ENCODE measurements at regions not wholly inside any gene's neighbourhood (a gene's known extent, or its start where the extent isn't known, plus 50 kb on each side); places are given as distances from the start of the nearest gene placed in this dataset.

DNA sequence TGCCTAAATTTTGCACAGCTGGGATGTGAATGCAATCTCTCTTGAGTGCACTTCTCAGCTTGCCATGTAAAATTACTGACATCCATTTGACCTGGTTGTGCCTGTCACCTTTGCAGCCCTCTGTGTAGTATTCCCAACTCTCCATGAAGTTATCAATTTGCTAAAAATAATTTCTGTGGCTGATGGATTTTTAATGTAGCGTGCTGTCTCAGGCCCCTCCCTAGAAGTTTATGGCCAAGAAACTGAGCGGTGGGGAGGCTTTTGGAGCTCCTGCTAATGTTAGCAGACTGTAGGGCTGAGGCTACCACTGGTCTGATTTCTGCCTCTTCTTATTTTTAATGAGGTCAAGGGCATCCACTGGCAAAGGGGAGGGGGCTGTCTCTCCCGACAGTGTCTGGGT lies 577.0 kb upstream of the DPP6 start:
- no peak for DNase-seq

DNA sequence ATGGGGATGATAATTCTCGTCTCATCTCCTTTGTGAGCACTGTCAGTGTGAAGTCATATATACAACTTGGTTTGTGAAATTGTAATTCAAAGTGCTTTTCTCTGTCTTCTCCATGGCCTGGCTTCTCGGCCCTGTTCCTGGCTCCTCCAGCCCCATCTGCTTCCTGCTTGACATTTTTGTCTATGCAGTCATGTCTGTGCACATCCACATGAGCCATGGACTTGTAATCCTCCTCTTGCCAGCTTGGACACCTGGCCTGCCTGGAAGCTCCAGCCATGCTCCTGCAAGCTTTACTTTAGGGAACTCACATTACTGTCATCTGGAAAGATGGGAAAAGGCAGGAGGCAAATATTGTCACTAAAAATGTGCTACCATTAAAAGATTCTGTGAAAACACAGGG lies 576.0 kb upstream of the DPP6 start:
- DNase-seq: no peak

DNA sequence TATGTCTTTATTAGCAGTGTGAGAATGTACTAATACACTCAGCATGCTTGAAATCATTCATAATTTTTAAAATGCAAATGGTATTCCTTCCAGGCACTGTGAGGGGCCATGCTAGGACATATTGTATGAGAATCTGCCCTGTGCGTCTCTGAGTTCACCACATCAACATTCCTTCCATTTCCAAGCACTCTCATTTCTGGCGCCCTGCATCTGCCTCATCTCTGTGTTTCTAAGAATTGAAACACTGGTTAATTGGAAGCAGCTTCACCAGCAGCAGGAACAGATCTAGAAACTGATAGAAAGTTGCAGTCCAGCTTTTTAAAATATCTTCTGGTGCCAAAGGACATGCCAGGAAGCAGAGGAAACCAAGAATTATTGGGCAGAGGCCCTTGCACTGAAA lies 555.9 kb upstream of the DPP6 start:
- DNase-seq: no peak

DNA sequence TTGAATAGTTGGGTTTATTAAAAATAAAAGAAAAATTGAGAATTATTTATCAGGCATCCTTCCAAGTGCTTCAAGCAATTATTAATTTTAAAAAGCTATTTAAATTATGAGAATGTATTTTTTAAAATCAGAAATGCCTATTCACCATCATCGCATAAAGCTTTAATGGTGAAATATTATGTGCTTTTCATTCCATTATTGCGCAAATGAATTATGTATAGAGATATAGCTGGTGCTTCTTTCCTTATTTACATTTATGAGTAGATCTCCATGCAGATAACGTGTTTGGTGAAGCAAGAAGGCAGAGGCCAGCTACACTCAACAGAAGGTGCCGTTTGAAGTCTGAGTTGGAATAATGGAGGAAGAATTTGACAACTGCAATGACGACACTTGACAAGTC lies 549.1 kb upstream of the DPP6 start:
- no peak for DNase-seq

DNA sequence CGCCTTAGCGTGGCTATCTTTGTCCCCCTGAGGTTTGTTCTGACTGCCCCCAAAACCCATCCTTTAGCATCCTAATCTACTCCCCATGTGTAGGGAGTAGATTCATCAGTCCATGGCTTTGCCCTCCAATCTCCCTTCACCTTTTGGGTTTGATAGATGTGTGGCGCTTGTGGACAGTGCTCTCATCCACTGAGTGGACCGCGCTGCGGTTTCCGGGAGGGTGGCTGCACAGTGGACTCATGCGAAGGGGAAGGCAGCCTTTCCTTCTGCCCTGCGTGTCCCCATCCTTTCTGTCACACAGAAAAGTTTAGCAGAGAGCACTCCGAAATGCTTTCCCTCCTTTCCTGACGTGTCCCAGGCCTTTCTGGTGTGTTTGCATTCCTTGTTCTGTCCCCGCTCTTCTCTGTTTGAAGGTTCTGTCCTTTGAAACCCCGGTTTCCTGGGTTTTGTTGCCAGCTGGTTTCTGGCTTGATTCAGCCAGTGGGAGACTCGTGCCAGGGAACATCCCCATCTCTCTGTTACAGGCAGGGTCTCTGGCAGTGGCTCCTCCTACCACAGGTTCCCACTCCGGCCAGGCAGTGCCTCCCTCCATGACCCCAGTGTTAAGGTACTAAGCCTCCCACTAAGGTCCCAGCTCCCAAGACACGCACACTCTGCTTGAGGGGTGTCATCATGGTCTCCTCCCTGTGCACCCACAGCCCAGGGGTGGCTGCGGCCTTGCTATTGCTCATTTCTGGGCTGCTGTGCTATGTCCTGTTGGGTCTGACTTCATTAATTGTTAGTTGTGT lies 547.7 kb upstream of the DPP6 start:
- DNase-seq: no peak

DNA sequence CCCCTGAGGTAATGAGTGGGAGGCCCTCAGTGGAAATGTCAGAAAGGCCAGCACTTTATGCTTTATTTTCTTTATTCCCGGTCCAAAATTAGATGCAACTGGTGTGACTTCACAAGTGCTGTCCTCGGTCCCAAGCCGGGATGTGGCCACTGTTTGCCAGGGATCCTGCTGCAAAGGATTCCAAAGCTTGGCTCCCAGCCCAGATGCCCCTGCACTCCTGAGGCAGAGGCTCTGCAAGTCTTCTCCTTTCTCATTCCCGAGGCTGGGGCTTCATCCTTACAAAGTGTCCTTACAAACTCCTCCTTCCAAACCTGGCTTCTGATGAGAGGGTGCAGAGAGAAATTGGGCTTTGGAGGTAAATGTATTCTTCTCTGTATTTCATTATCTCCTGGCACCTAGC lies 544.3 kb upstream of the DPP6 start:
- no peak for DNase-seq

DNA sequence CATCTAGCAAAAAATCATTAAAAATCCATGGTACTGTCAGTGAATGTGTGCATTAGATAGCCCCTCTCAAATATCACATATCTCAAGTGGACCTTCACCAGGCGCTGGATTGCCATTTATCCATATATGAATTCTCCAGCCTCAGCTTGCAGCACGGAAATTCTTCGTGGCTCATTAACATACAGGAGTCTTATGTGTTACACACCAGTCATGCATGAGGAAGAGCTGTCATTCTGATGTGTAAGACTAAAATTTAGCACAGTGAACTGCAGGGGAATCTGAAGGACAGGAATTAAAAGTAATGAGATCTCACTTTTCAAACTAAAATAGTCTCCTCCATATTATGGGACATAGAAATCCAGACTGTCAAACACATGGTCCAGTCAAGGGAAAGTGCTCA lies 542.4 kb upstream of the DPP6 start:
- DNase-seq: no peak

DNA sequence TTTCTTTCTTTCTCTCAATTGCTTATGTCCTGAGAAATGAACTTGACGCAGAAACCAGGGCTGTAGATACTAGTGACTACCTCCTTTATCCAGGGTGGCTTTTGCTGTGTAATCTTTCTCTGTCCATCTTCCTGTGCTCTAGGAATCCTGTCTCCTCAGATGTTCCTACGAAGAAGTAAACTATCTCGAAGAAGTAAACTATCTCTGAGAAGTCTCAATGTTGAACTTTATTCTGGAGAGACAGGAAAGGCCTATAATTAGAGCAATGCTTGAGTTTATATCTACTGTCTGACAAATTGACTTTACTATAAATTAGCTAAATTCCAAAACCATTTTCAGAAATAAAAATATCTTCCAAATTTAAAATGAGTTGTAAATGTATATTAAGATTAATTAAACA lies 541.5 kb upstream of the DPP6 start:
- no peak for DNase-seq

DNA sequence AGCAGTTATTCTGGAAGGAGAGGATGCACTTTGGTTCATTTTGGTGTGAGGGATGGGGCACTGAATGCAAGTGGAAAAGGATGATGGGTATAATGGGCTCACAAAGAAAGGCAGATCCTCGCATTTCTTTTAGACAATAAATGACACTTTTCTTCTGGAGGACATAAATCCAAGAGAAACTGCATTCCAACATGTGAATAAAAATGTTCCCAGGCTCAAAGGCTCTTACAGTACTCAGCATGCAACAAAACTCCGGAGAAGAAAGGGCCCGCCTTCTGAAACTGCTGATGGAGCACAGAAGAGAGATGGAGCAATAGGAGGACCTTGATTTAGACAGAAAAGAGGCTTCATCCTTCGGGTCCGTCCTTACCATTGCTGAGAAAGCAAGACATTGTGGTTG lies 538.2 kb upstream of the DPP6 start:
- DNase-seq: no peak

DNA sequence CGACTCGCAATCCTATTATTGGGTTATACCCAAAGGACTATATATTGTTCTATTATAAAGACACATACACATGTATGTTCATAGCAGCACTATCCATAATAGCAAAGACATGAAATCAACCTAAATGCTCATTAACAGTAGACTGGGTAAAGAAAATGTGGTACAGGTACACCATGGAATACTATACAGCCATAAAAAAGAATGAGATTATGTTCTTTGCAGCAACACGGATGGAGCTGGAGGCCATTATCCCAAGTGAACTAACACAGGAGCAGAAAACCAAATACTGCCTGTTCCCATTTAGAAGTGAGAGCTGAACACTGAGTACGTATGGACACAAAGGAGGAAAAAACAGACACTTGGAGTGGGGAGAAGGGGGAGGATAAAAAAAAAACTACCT lies 536.8 kb upstream of the DPP6 start:
- DNase-seq: no peak

DNA sequence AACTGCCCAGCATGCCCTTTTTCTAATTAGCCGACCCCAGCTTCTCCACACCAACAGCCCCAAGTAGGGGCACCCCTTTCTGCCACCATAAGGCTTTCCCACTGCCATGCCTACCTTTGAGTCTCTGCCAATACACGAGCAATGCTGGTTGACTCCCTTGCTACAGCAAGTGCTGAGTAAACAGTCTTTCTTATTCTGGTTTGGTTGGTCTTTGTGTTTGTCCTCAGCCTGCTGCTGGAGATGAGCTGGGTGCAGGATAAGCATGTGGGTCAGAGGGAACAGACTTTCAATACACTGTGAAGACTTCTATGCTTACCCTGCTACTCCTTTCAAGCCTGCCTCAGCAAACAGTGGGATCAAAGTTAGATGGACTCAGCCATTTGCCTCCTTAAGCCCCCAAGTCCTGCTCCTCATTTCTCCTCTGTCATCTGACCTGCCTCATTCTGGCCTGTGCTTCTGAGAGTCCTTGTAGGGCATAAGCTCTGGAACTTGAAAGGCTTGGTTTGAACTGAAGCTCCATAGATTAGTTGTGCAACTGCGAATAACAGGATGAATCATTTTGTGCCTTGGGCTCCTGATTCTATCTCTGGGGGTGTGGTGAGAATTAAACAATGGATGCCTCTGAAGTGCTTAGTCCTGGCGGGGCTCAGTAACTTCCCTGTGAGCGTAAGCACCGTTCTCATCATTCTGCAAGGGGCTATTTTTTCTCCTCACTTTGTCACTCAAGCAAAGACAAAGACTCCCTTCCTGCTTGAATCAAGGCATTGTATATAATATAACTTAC lies 533.8 kb upstream of the DPP6 start:
- no peak for DNase-seq

DNA sequence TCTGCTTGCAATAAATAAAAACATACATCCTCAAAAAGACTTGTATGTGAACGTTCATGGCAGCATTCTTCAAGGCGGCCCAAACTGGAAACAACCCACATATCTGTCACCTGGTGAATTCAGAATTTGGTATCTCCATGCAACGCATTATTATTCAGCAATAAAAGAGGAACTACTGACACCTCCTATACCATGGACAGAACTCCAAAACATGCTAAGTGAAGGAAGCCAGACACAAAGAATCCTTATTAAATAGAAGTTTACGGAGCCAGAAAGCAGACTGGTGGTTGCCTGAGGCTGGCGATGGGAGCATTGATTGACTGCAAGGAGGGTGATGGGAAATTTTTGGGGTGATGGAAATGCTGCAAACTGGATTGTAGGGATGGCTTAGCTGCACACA lies 530.8 kb upstream of the DPP6 start:
- no peak for DNase-seq

DNA sequence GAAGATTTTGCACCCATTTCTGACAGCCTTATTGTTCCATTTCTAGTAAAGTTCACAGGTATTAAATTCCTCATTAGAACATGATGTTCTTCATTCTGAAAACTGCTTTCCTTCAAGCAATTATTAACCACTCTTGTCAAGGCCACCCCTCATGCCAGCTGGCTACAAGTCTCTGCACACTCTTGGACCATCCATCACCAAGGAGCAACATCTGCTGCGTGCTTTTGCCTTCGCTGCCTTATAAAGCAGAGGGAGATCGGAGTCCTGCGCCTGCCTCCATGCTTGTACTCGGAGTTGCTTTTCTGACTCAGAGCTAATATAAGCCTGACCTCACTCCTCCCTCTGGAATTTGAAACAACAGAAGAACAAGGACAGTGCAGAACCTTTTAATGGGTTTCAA lies 529.9 kb upstream of the DPP6 start:
- DNase-seq: no peak

DNA sequence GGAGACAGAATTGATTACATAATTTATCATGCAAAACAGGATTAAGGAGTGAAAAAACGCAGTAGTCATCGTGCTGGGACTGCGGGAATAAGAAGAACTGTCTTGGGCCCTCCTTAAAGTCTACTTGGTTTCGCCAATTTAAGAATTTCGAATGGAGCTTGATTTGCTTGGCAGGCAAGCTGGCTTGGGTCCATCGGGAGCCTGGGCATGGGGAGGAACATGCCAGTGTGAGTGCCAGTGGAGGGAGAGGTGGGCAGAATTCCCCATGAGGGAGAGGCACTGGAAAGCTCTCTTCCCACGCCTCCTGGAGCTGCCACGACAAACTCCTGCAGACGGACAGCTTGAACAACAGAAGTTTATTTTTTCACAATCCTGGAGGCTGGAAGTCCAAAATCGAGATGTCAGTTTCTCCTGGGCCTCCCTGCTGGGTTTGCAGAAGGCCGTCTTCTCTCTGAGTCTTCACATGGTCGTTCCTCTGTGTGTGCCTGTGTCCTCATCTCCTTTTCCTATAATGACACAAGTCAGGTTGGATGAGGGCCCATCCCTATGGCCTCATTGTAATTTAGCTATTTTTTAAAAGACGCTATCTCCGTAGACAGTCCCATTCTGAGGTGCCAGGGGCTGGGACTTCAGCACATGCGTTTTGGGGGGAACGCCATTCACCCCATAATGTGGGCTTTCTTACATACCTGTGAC lies 528.7 kb upstream of the DPP6 start:
- no peak for DNase-seq

DNA sequence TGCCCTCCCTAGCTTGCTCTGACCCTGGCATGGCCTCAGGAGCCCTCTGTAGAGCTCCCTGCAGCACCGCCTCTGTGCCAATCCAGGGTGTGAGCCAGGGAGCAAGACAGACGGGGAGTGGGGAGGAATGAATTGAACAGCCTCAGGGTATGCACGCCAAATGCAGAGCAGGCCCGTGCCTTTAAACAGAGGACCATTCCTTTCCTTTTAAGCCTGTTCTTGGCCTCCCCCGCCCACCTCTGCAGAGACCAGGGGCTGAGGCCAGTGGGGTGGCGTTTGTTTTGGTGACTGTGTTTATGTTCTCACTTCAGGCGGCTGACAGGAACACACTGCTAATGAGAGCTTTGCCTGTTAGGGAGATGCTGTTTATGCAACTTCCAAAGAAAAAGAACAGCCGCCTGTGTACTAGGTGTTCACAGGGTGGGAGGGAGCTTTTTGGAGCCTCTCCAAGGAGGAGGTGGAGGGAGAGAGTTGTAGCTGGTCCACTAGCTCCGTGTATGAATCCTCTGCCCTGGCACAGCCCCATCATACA lies 528.1 kb upstream of the DPP6 start:
- DNase-seq: no peak

DNA sequence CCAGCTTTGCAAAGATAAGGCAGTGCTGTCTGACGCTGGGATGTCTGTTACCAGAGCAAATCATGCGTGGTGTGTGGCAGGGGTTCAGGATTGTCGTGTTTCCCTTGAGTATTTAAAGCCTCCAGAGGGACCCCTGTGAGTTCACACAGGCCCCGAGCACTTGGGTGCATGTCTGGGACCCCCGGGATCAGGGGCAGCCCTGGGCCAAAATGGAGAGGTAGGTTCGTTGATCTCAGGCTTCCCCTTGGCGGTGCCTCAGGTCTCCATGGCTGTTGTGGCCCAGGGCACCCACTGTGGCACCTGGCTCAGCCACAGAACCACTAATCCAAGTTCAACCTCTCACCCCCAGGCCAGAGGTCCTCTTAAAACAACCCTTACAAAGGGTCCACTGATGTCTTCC lies 523.1 kb upstream of the DPP6 start:
- DNase-seq: no peak

DNA sequence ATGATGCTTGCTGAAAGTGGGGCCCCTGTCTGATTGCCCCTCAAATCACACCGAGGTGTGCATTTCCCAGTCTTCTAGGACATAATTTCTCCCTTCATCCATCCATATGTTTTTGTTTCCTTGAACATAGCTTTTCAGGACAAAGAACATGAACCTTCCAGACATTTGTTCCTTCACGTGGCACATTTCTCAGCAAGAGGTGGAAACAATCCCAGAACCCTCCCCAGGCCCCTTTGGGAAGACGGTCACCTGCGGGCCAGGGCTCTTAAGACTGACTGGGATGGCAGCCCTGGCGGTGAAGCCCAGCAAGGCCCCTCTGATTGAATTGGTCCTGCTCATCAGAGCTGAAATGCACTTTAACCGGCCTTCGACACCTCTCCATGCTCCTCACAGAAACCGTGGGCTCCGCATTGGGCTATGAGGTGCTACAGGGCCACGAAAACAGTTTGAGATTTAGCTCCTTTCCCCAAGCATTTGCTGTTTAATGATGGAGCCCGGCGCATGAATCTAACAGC lies 522.5 kb upstream of the DPP6 start:
- DNase-seq: no peak

DNA sequence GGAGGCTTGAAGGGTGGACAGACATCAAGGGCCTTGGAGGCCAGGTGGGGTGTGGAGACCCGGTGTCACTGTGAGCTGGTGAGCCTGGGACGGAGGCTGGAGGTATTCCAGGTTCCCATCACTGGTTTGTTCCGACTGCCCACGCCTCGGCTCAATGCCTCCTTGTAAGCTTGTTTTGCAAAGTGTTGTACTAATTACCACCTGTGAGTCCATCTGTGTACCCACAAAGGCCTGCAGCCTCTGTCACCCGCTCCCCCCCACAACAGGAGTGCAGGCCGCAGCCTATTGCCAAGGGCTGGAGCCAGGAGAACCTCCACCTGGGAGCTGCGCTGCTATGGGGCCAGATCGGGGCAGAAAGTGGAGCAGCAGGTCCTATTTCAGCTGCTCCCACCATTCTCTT lies 521.8 kb upstream of the DPP6 start:
- DNase-seq: no peak

DNA sequence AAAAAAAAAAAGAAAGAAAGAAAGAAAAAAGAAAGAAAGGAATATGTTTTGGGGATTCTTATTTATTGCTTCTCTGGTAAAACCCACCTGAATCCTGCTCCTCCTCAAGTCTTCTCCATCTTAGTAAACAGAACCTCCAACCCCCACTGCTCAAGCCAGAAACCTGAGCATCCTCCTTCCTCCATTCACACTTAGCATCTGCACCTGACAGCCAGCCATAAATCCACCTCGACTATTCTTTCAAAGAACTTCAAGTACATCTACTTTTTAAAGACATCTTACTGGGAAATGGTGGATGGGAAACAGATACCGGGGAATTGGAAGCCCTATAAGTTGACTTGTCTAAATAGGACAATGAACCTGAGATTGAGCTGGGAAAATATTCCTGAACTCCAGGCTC lies 519.9 kb upstream of the DPP6 start:
- no peak for DNase-seq

DNA sequence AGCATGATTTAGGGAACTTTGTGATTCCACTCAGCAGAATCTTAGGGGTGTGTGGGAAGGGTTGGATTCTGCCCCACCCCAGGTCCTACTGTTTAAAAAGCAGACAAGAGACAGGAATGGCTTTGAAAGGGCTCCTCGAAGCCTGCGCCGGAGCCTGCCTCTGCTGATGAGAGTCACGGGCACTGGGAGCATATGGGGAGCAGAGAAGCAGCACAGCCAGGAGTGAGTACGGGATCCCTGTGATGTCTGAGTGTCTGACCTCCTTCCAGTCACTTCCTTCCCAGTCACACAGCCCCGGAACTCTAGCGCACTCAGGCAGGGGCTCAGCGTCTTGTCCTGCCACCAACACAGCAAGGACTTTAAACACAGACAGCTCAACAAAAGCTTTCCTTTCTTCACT lies 514.9 kb upstream of the DPP6 start:
- no peak for DNase-seq

DNA sequence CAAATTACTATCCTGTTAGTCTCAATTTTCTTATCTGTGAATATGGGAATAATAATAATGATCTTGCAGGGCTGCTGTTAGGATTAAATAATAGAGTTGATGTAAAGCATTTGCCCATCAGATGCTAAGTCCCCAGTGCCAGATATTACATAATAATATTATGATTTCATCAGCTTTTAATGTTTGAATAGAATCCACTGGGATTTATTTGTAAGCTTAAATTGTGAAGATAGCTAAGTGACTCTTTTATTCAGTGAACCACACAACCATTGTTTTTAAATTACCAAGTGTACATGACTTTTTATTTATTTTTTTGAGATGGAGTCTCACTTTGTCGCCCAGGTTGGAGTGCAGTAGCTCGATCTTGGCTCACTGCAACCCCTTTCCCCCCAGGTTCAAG lies 510.3 kb upstream of the DPP6 start:
- no peak for DNase-seq

DNA sequence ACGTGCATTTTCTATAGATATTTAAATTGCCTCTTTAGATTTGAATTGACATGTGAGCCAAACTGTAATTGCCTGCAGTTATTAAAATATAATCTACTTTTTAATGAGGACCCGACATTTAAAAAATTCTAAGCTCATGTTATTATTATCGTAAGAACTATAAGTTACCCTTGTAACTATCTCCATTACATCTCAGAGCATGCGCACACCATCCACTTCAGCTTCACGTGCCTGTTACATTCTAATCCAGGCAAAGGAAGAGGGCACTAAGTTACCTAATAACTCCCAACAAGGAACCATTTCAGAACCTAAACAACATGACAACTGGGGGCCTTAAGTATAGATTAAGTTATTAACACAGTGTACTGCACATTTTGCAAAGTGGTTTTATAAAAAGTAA lies 509.0 kb upstream of the DPP6 start:
- DNase-seq: no peak

DNA sequence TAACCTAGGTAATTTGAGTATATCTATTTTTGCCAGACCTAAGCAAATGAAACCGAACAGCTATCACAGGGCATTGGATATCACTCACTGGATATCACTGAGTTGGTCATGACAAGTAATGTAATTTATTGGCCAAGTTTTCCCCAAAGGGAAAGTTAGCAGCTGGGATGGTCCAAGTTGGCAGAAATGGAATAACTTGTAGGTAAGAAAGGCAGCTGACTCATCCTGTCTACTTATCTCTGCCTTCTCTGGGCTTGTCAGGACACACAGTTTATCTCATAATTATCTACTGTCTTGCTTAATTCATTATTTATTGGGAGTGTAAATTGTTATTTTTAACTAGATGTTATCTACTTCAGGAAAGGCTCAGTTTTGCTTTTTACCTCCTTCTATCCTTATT lies 502.0 kb upstream of the DPP6 start:
- no peak for DNase-seq

DNA sequence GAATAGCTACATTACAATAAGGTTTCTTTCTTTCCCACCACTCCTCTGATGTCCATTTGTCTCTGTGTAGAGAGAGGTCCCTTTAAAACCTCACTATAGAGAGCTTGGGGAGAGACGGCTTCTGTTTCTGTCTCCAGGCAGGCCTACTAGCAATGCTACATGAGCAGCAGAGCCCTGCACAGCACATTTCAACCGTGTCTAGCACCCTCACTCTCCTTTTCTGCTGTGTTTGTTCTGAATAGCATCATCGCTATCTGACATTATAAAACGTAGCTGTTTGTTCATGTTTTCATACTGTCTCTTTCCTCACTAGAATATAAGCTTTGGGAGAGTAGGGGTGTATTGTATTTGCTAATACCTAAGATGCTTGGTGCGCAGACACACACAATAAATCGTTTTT lies 487.8 kb upstream of the DPP6 start:
- no peak for DNase-seq

Measured in NCI-H2029 (cell line).